Activated naive CD4-positive, alpha-beta T cell treated with anti-CD3 and anti-CD28 coated beads, Interleukin-2, amount 50 U/mL, for 16 hours (primary cell): ENCODE measurements at regions not wholly inside any gene's neighbourhood (a gene's known extent, or its start where the extent isn't known, plus 50 kb on each side); places are given as distances from the start of the nearest gene placed in this dataset.
"Not testable (repeated sequence)": the region's sequence is repeated elsewhere in the genome, so short reads cannot be mapped to it uniquely, and the experiment has no call there.

Source experiments
- DNase-seq: peaks from one replicate; pipeline ENCODE4 v3.0.0-alpha.2; 2020

- DNase-seq = peak; percentile 55
Measured at GRCh38 chrX:65821721-65822496, 154.5 kb downstream of the MSN start.

GRCh38 chrX:65819983-65820382, 152.5 kb downstream of the MSN start:
- not testable (repeated sequence) for DNase-seq

- DNase-seq = no peak
Measured at GRCh38 chrX:65813245-65813644, 145.8 kb downstream of the MSN start.

GRCh38 chrX:65811558-65812228, 144.2 kb downstream of the MSN start:
- no peak for DNase-seq
